Endodermal cell (in vitro differentiated cells): ENCODE measurements at regions not wholly inside any gene's neighbourhood (a gene's known extent, or its start where the extent isn't known, plus 50 kb on each side); places are given as distances from the start of the nearest gene placed in this dataset.
"Not testable (repeated sequence)": the region's sequence is repeated elsewhere in the genome, so short reads cannot be mapped to it uniquely, and the experiment has no call there.

ENCODE experiments used
- DNase-seq: peaks from one replicate; pipeline ENCODE4 v3.0.0-alpha.2; 2017
- H3K27ac ChIP-seq: 2 replicates; pipeline ENCODE4 v1.5.1; 2013; ENCODE audit warnings: mild to moderate bottlenecking, low read depth, low read length, moderate library complexity
- H3K27me3 ChIP-seq: 2 replicates; pipeline ENCODE4 v1.6.1; 2013; ENCODE audit warnings: mild to moderate bottlenecking, low read length, moderate library complexity; ENCODE audit not compliant: insufficient read depth, control insufficient read depth, poor library complexity, severe bottlenecking
- H3K36me3 ChIP-seq: 2 replicates; pipeline ENCODE4 v1.7.0; 2013; ENCODE audit warnings: mild to moderate bottlenecking, low read length, moderate library complexity; ENCODE audit not compliant: control insufficient read depth, insufficient read depth
- H3K4me1 ChIP-seq: one replicate; pipeline ENCODE4 v1.7.0; 2013; ENCODE audit warnings: low read length; ENCODE audit not compliant: control insufficient read depth, insufficient read depth
- H3K4me3 ChIP-seq: 2 replicates; pipeline ENCODE4 v1.5.1; 2013; ENCODE audit warnings: mild to moderate bottlenecking, low read length, moderate library complexity
- H3K9ac ChIP-seq: 2 replicates; pipeline ENCODE4 v1.6.1; 2013; ENCODE audit warnings: mild to moderate bottlenecking, low read length, moderate library complexity; ENCODE audit not compliant: poor library complexity, severe bottlenecking; ENCODE audit errors: extremely low read depth
- H3K9me3 ChIP-seq: 2 replicates; pipeline ENCODE4 v1.6.1; 2013; ENCODE audit warnings: mild to moderate bottlenecking, low read length, moderate library complexity; ENCODE audit not compliant: control insufficient read depth
- H3K27ac Mint-ChIP-seq: 2 replicates; pipeline ENCODE4 v1.8.0; 2020; ENCODE audit warnings: mixed read lengths
- H3K27me3 Mint-ChIP-seq: 2 replicates; pipeline ENCODE4 v1.8.0; 2021; ENCODE audit warnings: mild to moderate bottlenecking, mixed read lengths; ENCODE audit not compliant: insufficient read depth
- H3K36me3 Mint-ChIP-seq: 2 replicates; pipeline ENCODE4 v1.8.0; 2020; ENCODE audit warnings: low read depth, mixed read lengths
- H3K4me1 Mint-ChIP-seq: 2 replicates; pipeline ENCODE4 v1.8.0; 2020; ENCODE audit warnings: mixed read lengths
- H3K4me3 Mint-ChIP-seq: 2 replicates; pipeline ENCODE4 v1.8.0; 2020; ENCODE audit warnings: mild to moderate bottlenecking, moderate library complexity, mixed read lengths
- H3K9me3 Mint-ChIP-seq: 2 replicates; pipeline ENCODE4 v1.8.0; 2020; ENCODE audit warnings: mild to moderate bottlenecking, mixed read lengths
- CTCF ChIP-seq: fragments of 200-600 bp; sonication (generic); conservative IDR thresholded peaks from 2 replicates; pipeline ENCODE4 v1.5.0; 2021; ENCODE audit warnings: antibody characterized with exemption, mild to moderate bottlenecking
- WGBS, 2 experiments: methylation state at CpG; one replicate each; pipeline versions ENCODE4 v1.1.5 to v1.1.7; 2013; ENCODE audit warnings: missing lambda C conversion rate in 2 of 2, mixed read lengths in 1 of 2; ENCODE audit not compliant: insufficient coverage in 1 of 2, insufficient read length in 1 of 2; 5-methylcytosine and 5-hydroxymethylcytosine counted together

DNA sequence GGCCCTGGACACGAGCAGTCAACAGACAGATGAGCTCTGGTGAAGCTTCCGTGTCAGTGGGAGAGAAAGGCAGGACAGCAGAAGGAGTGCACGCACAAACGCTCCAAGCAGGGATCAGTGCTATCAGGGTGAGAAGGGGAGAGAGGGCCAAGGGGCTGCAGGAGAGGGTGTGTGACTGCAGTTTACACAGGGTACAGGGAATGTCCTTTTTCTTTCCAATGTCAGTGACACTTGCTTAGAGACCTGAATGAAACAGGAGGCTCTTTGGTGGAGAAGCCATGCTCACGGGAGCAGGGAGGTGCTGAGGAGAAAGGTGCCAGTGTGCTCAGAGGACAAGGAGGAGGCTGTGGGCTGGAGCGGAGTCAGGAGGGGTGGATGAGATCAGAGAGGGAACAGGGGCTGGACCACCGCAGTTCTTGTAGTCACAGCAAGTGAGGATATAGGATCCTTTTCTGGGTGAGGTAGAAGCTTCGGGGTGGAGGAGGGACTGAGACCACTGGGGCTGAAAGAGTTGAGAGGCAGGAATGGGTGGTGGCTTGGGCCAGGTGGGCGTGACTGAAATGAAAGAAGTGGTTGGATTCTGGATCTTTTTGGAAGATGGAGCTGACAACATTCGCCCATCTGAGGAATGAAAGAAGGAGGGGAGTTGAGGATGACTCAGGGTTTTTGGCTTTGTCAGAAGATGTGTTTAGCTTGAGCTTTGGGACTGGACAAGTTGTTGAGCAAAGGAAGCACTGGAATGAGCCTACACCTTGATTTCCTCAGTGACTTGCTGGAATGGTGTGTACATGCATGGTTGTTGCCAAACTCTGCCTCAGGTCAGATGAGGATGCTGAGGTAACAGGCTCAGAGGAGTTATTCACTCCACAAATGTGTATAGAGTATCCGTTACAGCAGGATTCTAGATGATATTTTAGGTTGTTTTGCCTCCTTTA, 87.9 kb downstream of the ADAMTS15 start:
- Mint-ChIP-seq H3K4me1 (no peaks in the 10 kb centered on the region), H3K27me3 (peaks cover 5% of the 10 kb centered on the region), H3K4me3 (no peak overlapping the region), H3K36me3 (no peaks in the 10 kb centered on the region), H3K27ac (no peak overlapping the region), H3K9me3 (no peaks in the 10 kb centered on the region)
- no peak for DNase-seq
- Histone ChIP-seq H3K4me1 (no peaks in the 10 kb centered on the region), H3K4me3 (no peak overlapping the region), H3K27ac (no peak overlapping the region), H3K9me3 (no peaks in the 10 kb centered on the region), H3K9ac (no peak overlapping the region), H3K36me3 (no peaks in the 10 kb centered on the region), H3K27me3 (no peaks in the 10 kb centered on the region)
- no peak for TF ChIP-seq CTCF
- 88 to 93% methylated on average over 8 to 11 of the region's 11 CpGs for WGBS, 2 experiments

GRCh38 chr11:130539680-130540079, 91.2 kb downstream of the ADAMTS15 start:
- not testable (repeated sequence) for DNase-seq, H3K4me1 Mint-ChIP-seq, H3K9ac ChIP-seq, H3K27me3 ChIP-seq, H3K4me1 ChIP-seq, H3K4me3 Mint-ChIP-seq, H3K36me3 ChIP-seq, H3K27ac ChIP-seq, H3K27me3 Mint-ChIP-seq, H3K4me3 ChIP-seq, H3K9me3 ChIP-seq, H3K36me3 Mint-ChIP-seq, H3K27ac Mint-ChIP-seq
- 86 to 93% methylated on average over 1 of the region's 1 CpG for WGBS, 2 experiments
- peaks cover 12% of the 10 kb centered on the region for H3K9me3 Mint-ChIP-seq

GRCh38 chr11:130544266-130544665, 95.8 kb downstream of the ADAMTS15 start:
- Histone ChIP-seq H3K9ac (no peak overlapping the region), H3K27ac (no peak overlapping the region), H3K4me3 (no peak overlapping the region), H3K9me3 (peaks cover 8% of the 10 kb centered on the region), H3K36me3 (no peaks in the 10 kb centered on the region), H3K4me1 (no peaks in the 10 kb centered on the region), H3K27me3 (peaks cover 7% of the 10 kb centered on the region)
- DNase-seq, result no peak
- TF ChIP-seq CTCF, result no peak
- H3K27me3 Mint-ChIP-seq, result peaks cover 10% of the 10 kb centered on the region
- no peaks in the 10 kb centered on the region for H3K4me1 Mint-ChIP-seq
- no peaks in the 10 kb centered on the region for H3K36me3 Mint-ChIP-seq
- 88 to 91% methylated on average over 1 to 2 of the region's 2 CpGs for WGBS, 2 experiments
- H3K27ac Mint-ChIP-seq, result no peak overlapping the region
- no peak overlapping the region for H3K4me3 Mint-ChIP-seq
- H3K9me3 Mint-ChIP-seq, result peaks cover 12% of the 10 kb centered on the region
